MCF 10A (cell line): ENCODE measurements at regions not wholly inside any gene's neighbourhood (a gene's known extent, or its start where the extent isn't known, plus 50 kb on each side); places are given as distances from the start of the nearest gene placed in this dataset.
A peak's percentile ranks its signal among the peaks of the same experiment; 100 is the strongest.

Experiments
- BruUV-seq: library from RNA; stranded (reverse); fragments of 400-500 nt; replicated peaks from 2 replicates; lab custom pipeline; 2021; lab: Mats Ljungman, UMichigan
- CTCF ChIA-PET: fragments of 300-600 bp; sonication (Branson Sonifier 250); formaldehyde crosslinking; extraction: SDS; loops from one replicate; lab custom pipeline; 2021; ENCODE audit warnings: antibody characterized with exemption, inconsistent platforms; lab: Yijun Ruan, JAX
- POLR2A ChIA-PET: fragments of 300-600, 350-650 bp; sonication (Branson Sonifier 250); formaldehyde crosslinking; extraction: SDS; loops from one replicate; lab custom pipeline; 2020; ENCODE audit warnings: antibody characterized with exemption, inconsistent platforms; lab: Yijun Ruan, JAX
- DNase-seq: peaks from one replicate; pipeline ENCODE4 v3.0.0-alpha.2; 2018; ENCODE audit not compliant: unreplicated experiment
- H3K27ac Mint-ChIP-seq: one replicate; pipeline ENCODE4 v1.8.0; 2022; ENCODE audit warnings: mild to moderate bottlenecking, low read depth, mixed read lengths; ENCODE audit not compliant: unreplicated experiment
- H3K27me3 Mint-ChIP-seq: one replicate; pipeline ENCODE4 v1.8.0; 2022; ENCODE audit warnings: mixed read lengths; ENCODE audit not compliant: insufficient read depth, unreplicated experiment
- H3K36me3 Mint-ChIP-seq: one replicate; pipeline ENCODE4 v1.8.0; 2022; ENCODE audit warnings: mild to moderate bottlenecking, moderate library complexity, mixed read lengths; ENCODE audit not compliant: insufficient read depth, unreplicated experiment
- H3K4me1 Mint-ChIP-seq: one replicate; pipeline ENCODE4 v1.8.0; 2022; ENCODE audit warnings: mixed read lengths; ENCODE audit not compliant: insufficient read depth, unreplicated experiment
- H3K4me3 Mint-ChIP-seq: one replicate; pipeline ENCODE4 v1.8.0; 2022; ENCODE audit warnings: mild to moderate bottlenecking, moderate library complexity, mixed read lengths; ENCODE audit not compliant: unreplicated experiment
- H3K9me3 Mint-ChIP-seq: one replicate; pipeline ENCODE4 v1.8.0; 2022; ENCODE audit warnings: mixed read lengths; ENCODE audit not compliant: unreplicated experiment
- intact Hi-C: fragments of 100-400 bp; cut with micrococcal nuclease; formaldehyde crosslinking; loops from 2 replicates; pipeline ENCODE4 v1.14.1; 2022
- TF ChIP-seq, protein P1 (sequence below): fragments of 200-600 bp; IDR thresholded peaks from one replicate; pipeline ENCODE4 v1.8.0; 2022; ENCODE audit warnings: antibody characterized with exemption, mild to moderate bottlenecking; ENCODE audit not compliant: unreplicated experiment

- Mint-ChIP-seq H3K36me3 (no peaks in the 10 kb centered on the region), H3K4me3 (no peak overlapping the region), H3K4me1 (peaks cover 9% of the 10 kb centered on the region), H3K9me3 (no peaks in the 10 kb centered on the region), H3K27me3 (no peaks in the 10 kb centered on the region), H3K27ac (no peak overlapping the region)
- POLR2A ChIA-PET: no interaction called here
- CTCF ChIA-PET: no interaction called here
- TF ChIP-seq, protein P1, sequence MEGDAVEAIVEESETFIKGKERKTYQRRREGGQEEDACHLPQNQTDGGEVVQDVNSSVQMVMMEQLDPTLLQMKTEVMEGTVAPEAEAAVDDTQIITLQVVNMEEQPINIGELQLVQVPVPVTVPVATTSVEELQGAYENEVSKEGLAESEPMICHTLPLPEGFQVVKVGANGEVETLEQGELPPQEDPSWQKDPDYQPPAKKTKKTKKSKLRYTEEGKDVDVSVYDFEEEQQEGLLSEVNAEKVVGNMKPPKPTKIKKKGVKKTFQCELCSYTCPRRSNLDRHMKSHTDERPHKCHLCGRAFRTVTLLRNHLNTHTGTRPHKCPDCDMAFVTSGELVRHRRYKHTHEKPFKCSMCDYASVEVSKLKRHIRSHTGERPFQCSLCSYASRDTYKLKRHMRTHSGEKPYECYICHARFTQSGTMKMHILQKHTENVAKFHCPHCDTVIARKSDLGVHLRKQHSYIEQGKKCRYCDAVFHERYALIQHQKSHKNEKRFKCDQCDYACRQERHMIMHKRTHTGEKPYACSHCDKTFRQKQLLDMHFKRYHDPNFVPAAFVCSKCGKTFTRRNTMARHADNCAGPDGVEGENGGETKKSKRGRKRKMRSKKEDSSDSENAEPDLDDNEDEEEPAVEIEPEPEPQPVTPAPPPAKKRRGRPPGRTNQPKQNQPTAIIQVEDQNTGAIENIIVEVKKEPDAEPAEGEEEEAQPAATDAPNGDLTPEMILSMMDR: no peak
- BruUV-seq: no TSS peak
- DNase-seq: peak; percentile 77
- intact Hi-C loops: no loop called here
Measured at GRCh38 chr21:16908077-16908476, 604.8 kb upstream of the CXADR start.

DNA sequence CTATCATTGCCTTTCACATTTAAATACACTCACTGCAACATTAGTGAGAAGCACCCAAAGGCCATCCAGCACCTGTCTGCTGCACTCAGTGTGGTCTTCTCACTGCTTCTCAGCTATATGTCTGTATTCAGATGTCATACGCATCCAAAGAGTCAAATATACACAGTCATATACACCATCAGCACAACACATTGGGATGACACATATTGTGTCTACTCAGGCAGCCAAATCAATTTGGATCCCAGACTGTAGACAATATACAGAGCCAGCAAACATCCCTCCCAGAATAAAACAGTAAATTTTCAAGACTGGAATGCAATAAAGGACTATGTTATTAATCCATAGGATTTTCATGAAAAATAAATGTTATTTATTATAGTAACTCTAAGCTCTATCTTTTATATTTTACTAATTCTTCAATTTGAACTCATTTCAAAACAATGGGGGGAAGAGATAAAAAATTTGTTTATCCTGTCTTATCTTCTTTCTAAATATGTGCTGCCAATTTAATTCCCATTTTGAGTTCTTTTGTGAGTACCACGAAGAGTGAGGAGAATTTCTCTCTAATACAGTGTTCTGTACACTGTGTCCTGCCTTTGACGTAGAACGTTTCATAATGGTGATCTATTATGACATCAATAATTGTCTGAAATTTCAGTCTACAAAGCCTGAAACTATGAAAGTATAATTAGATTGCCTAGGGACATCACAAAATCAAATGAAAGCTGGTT lies 602.2 kb upstream of the CXADR start:
- ChIA-PET POLR2A (interaction anchor here (0.6 kb wide), 1 partner anchor 318 kb away, joined by 3 read pairs; no protein-coding TSS in a partner anchor), CTCF (interaction anchor here (0.7 kb wide), 1 partner anchor 83 kb away, joined by 3 read pairs; no protein-coding TSS in a partner anchor)
- peaks cover 9% of the 10 kb centered on the region for H3K4me1 Mint-ChIP-seq
- BruUV-seq: no TSS peak
- TF ChIP-seq, protein P1: no peak
- DNase-seq: no peak
- H3K27me3 Mint-ChIP-seq: no peaks in the 10 kb centered on the region
- intact Hi-C loops: no loop called here
- no peaks in the 10 kb centered on the region for H3K36me3 Mint-ChIP-seq
- H3K9me3 Mint-ChIP-seq: no peaks in the 10 kb centered on the region
- H3K4me3 Mint-ChIP-seq: no peak overlapping the region
- H3K27ac Mint-ChIP-seq: no peak overlapping the region

DNA sequence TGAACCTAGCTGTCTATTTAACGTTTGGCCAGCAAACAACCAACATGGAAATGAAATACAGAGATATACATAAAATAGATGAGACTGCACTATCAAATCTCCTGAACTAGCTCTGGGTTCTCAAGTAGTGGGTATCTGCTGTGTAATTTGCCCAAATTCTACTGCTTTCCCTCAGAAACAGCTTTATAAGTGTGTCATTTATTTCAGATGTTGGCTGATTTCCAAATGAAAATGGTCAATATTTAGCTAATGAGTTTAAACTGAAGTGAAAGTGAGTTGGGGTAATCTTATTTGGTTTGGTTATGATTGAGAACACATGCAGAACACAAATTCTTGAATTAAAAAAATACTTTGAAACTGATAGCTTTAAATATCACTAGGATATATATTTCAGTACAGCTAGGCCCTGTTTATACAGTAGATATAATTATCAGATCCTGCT lies 601.7 kb upstream of the CXADR start:
- intact Hi-C loops: no loop called here
- Mint-ChIP-seq H3K4me1 (peaks cover 9% of the 10 kb centered on the region), H3K27me3 (no peaks in the 10 kb centered on the region), H3K27ac (no peak overlapping the region), H3K36me3 (no peaks in the 10 kb centered on the region), H3K4me3 (no peak overlapping the region), H3K9me3 (no peaks in the 10 kb centered on the region)
- TF ChIP-seq, protein P1: no peak
- no TSS peak for BruUV-seq
- ChIA-PET CTCF (interaction anchor here (0.7 kb wide), 1 partner anchor 83 kb away, joined by 3 read pairs; no protein-coding TSS in a partner anchor), POLR2A (interaction anchor here (0.6 kb wide), 1 partner anchor 318 kb away, joined by 3 read pairs; no protein-coding TSS in a partner anchor)
- DNase-seq: no peak

DNA sequence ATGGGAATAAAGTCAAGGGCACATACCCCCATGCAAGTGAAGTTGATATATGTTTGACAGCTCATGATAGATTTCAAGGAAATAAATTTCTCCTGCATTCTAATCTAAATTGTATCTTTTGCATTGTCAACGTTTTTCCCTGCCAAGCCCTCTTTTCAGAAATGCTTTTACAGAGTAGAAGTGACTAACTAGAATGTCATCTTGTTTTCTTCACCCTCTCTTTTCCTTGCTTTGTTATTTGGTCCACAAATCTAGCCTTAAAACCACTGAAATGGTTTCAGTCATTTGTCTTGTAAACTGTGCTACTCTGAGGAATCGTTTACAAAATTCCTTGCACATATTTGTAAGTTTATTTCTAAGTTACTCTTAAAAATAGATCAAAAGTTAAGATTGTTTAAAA lies 600.8 kb upstream of the CXADR start:
- TF ChIP-seq, protein P1: no peak
- ChIA-PET POLR2A (no interaction called here), CTCF (no interaction called here)
- Mint-ChIP-seq H3K36me3 (no peaks in the 10 kb centered on the region), H3K4me1 (peaks cover 9% of the 10 kb centered on the region), H3K27ac (no peak overlapping the region), H3K4me3 (no peak overlapping the region), H3K9me3 (no peaks in the 10 kb centered on the region), H3K27me3 (no peaks in the 10 kb centered on the region)
- intact Hi-C loops: no loop called here
- no peak for DNase-seq
- BruUV-seq: no TSS peak
